Panc1 (cell line): ENCODE measurements at regions not wholly inside any gene's neighbourhood (a gene's known extent, or its start where the extent isn't known, plus 50 kb on each side); places are given as distances from the start of the nearest gene placed in this dataset.

Experiments
- POLR2AphosphoS5 ChIP-seq: IDR thresholded peaks from 2 replicates; pipeline ENCODE4 v1.6.1; 2012; ENCODE audit warnings: mild to moderate bottlenecking, low read depth, low read length, moderate library complexity
- SIN3A ChIP-seq: IDR thresholded peaks from 2 replicates; pipeline ENCODE4 v1.6.1; 2012; ENCODE audit warnings: low read depth, mild to moderate bottlenecking, low read length, moderate library complexity, borderline replicate concordance; ENCODE audit not compliant: insufficient read depth
- TF ChIP-seq, protein P1 (sequence below): fragments of 450-650 bp; IDR thresholded peaks from 2 replicates; pipeline ENCODE4 v1.5.1; 2017; ENCODE audit warnings: mild to moderate bottlenecking
- TF ChIP-seq, protein P2 (sequence below), 2 experiments: IDR thresholded peaks; 2 replicates each; pipeline ENCODE4 v1.6.1; 2011 to 2012; ENCODE audit warnings: low read depth in 2 of 2, control low read depth in 1 of 2, low read length in 1 of 2, mild to moderate bottlenecking in 1 of 2, moderate library complexity in 1 of 2; ENCODE audit not compliant: insufficient read depth in 1 of 2

DNA sequence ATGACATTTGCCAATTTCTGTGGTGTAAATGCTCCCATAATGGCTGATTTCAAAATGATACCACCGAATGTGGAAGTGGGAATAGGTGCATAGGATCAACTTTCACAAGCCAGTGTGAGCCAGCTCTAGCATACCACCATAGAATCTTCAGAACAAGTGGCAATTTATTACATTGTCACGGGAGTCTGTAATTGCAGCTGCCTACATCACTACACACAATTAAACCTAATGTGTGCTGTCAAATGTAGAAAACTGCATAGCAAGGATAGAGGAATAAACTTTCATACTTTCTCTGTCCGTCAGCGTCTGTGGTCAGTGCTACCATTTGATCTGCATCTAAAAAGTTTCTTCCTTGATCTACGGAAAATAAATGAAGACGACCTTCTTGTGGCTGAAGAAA lies 417.8 kb upstream of the TOM1L1 start:
- TF ChIP-seq, protein P1, sequence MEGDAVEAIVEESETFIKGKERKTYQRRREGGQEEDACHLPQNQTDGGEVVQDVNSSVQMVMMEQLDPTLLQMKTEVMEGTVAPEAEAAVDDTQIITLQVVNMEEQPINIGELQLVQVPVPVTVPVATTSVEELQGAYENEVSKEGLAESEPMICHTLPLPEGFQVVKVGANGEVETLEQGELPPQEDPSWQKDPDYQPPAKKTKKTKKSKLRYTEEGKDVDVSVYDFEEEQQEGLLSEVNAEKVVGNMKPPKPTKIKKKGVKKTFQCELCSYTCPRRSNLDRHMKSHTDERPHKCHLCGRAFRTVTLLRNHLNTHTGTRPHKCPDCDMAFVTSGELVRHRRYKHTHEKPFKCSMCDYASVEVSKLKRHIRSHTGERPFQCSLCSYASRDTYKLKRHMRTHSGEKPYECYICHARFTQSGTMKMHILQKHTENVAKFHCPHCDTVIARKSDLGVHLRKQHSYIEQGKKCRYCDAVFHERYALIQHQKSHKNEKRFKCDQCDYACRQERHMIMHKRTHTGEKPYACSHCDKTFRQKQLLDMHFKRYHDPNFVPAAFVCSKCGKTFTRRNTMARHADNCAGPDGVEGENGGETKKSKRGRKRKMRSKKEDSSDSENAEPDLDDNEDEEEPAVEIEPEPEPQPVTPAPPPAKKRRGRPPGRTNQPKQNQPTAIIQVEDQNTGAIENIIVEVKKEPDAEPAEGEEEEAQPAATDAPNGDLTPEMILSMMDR, result no peak
- TF ChIP-seq POLR2AphosphoS5, result no peak
- TF ChIP-seq, protein P2, sequence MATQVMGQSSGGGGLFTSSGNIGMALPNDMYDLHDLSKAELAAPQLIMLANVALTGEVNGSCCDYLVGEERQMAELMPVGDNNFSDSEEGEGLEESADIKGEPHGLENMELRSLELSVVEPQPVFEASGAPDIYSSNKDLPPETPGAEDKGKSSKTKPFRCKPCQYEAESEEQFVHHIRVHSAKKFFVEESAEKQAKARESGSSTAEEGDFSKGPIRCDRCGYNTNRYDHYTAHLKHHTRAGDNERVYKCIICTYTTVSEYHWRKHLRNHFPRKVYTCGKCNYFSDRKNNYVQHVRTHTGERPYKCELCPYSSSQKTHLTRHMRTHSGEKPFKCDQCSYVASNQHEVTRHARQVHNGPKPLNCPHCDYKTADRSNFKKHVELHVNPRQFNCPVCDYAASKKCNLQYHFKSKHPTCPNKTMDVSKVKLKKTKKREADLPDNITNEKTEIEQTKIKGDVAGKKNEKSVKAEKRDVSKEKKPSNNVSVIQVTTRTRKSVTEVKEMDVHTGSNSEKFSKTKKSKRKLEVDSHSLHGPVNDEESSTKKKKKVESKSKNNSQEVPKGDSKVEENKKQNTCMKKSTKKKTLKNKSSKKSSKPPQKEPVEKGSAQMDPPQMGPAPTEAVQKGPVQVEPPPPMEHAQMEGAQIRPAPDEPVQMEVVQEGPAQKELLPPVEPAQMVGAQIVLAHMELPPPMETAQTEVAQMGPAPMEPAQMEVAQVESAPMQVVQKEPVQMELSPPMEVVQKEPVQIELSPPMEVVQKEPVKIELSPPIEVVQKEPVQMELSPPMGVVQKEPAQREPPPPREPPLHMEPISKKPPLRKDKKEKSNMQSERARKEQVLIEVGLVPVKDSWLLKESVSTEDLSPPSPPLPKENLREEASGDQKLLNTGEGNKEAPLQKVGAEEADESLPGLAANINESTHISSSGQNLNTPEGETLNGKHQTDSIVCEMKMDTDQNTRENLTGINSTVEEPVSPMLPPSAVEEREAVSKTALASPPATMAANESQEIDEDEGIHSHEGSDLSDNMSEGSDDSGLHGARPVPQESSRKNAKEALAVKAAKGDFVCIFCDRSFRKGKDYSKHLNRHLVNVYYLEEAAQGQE (IDR thresholded peaks at IDR 0.05; ENCODE audit: insufficient read depth in 1 of 2, low read depth in 2 of 2, low read length in 1 of 2), result no peak
- no peak for TF ChIP-seq SIN3A
